K562 (cell line): ENCODE measurements at regions not wholly inside any gene's neighbourhood (a gene's known extent, or its start where the extent isn't known, plus 50 kb on each side); places are given as distances from the start of the nearest gene placed in this dataset.

ENCODE experiments used
- ATAC-seq: fragments of 200-7000 bp; cut with Tn5 transposase; 3 replicates; pipeline ENCODE4 v1.9.1; 2020; ENCODE audit warnings: moderate library complexity
- BruUV-seq: library from RNA; stranded (reverse); fragments of 400-500 nt; replicated peaks from 2 replicates; lab custom pipeline; 2021; lab: Mats Ljungman, UMichigan
- CTCF ChIA-PET: fragments of 300-600 bp; formaldehyde crosslinking; extraction: SDS; loops from one replicate; lab custom pipeline; 2021; ENCODE audit warnings: low intra/inter-chr PET ratio; lab: Yijun Ruan, JAX
- POLR2A ChIA-PET: fragments of 300-600, 350-650 bp; sonication (Branson Sonifier 250); formaldehyde crosslinking; extraction: SDS; loops from one replicate; lab custom pipeline; 2021; ENCODE audit warnings: antibody characterized with exemption, inconsistent platforms; lab: Yijun Ruan, JAX
- DNase-seq, 4 experiments: peaks; one replicate each; pipeline versions ENCODE4 v3.0.0 to v3.0.0-alpha.2; 2011 to 2018; ENCODE audit warnings: low spot score in 3 of 4, mixed read lengths in 3 of 4; ENCODE audit errors: extremely low read depth in 1 of 4
- FAIRE-seq: peaks from 2 replicates; lab custom pipeline; 2011; peaks lifted over from hg19 to GRCh38; lab: Jason Lieb, UNC
- H2AFZ ChIP-seq: 2 replicates; pipeline ENCODE4 v1.6.0; 2011; ENCODE audit warnings: low read depth, low read length, control low read depth, inconsistent platforms
- H3K27ac ChIP-seq: fragments of 200-600 bp; 3 replicates; pipeline ENCODE4 v1.8.0; 2011; ENCODE audit warnings: low read depth, mild to moderate bottlenecking, control low read depth, inconsistent platforms, low read length, moderate library complexity, mixed read lengths; ENCODE audit errors: extremely low read depth
- H3K27me3 ChIP-seq, 2 experiments: fragments of 300-600 bp in 1 of 2; 2 replicates in 1 of 2; 3 replicates in 1 of 2; pipeline versions ENCODE4 v1.6.0 to v1.8.0; 2011; ENCODE audit warnings: inconsistent platforms in 2 of 2, low read length in 2 of 2, mild to moderate bottlenecking in 1 of 2, mixed read lengths in 1 of 2, moderate library complexity in 1 of 2; ENCODE audit not compliant: control insufficient read depth in 2 of 2, insufficient read depth in 2 of 2
- H3K36me3 ChIP-seq: fragments of 300-600 bp; 3 replicates; pipeline ENCODE4 v1.8.0; 2011; ENCODE audit warnings: mild to moderate bottlenecking, low read length, inconsistent platforms; ENCODE audit not compliant: control insufficient read depth, insufficient read depth
- H3K4me1 ChIP-seq, 2 experiments: fragments of 200-600 bp in 1 of 2; replicated peaks in 1 of 2; 2 replicates in 1 of 2; 3 replicates in 1 of 2; pipeline versions ENCODE4 v1.5.1 to v1.8.0; 2011; ENCODE audit warnings: inconsistent platforms in 2 of 2, low read length in 2 of 2, mild to moderate bottlenecking in 1 of 2, mixed read lengths in 1 of 2, moderate library complexity in 1 of 2; ENCODE audit not compliant: control insufficient read depth in 2 of 2, insufficient read depth in 2 of 2
- H3K4me2 ChIP-seq: 2 replicates; pipeline ENCODE4 v1.6.1; 2011; ENCODE audit warnings: low read length, control low read depth, inconsistent platforms, mixed read lengths; ENCODE audit not compliant: insufficient read depth
- H3K4me3 ChIP-seq: fragments of 200-600 bp; sonication (generic), shearing (Covaris generic); 2 replicates; pipeline ENCODE4 v1.5.1; 2016; ENCODE audit warnings: control low read depth, inconsistent platforms
- H3K79me2 ChIP-seq: fragments of 200-600 bp; 3 replicates; pipeline ENCODE4 v1.8.0; 2011; ENCODE audit warnings: low read length, inconsistent platforms; ENCODE audit not compliant: control insufficient read depth, insufficient read depth
- H3K9ac ChIP-seq, 2 experiments: 2 replicates each; pipeline versions ENCODE4 v1.6.0 to v1.6.1; 2011; ENCODE audit warnings: low read depth in 2 of 2, low read length in 2 of 2, control low read depth in 1 of 2, inconsistent platforms in 1 of 2, mild to moderate bottlenecking in 1 of 2, mixed read lengths in 1 of 2; ENCODE audit not compliant: insufficient read depth in 1 of 2
- H3K9me1 ChIP-seq: one replicate; pipeline ENCODE4 v1.6.0; 2011; ENCODE audit warnings: inconsistent platforms, mild to moderate bottlenecking, low read length, moderate library complexity; ENCODE audit not compliant: control insufficient read depth, insufficient read depth
- H3K9me3 ChIP-seq: replicated peaks from 2 replicates; pipeline ENCODE4 v1.5.1; 2011; ENCODE audit warnings: low read depth, low read length, inconsistent platforms; ENCODE audit not compliant: control insufficient read depth, insufficient read depth
- H4K20me1 ChIP-seq: replicated peaks from 2 replicates; pipeline ENCODE4 v1.6.1; 2011; ENCODE audit warnings: low read length, inconsistent platforms, mixed read lengths; ENCODE audit not compliant: control insufficient read depth, insufficient read depth
- KHSRP ChIP-seq: fragments of 450-650 bp; IDR thresholded peaks from 2 replicates; pipeline ENCODE4 v1.6.1; 2017
- MAFG ChIP-seq: fragments of 450-650 bp; conservative IDR thresholded peaks from 2 replicates; pipeline ENCODE4 v1.6.1; 2016; ENCODE audit warnings: missing genetic modification characterization, missing compliant biosample characterization
- NFE2L1 ChIP-seq: fragments of 450-650 bp; IDR thresholded peaks from 2 replicates; pipeline ENCODE4 v1.6.1; 2016; ENCODE audit warnings: missing genetic modification characterization, low read depth, mild to moderate bottlenecking, missing compliant biosample characterization, moderate library complexity, borderline replicate concordance
- PKNOX1 ChIP-seq: fragments of 450-650 bp; IDR thresholded peaks from 2 replicates; pipeline ENCODE4 v1.6.1; 2016
- STAT6 ChIP-seq: sonication (generic); formaldehyde crosslinking; IDR thresholded peaks from 2 replicates; pipeline ENCODE4 v1.8.1; 2023; ENCODE audit warnings: mild to moderate bottlenecking, missing genetic modification reagents
- ZNF75A ChIP-seq: fragments of 450-650 bp; formaldehyde crosslinking; IDR thresholded peaks from 2 replicates; pipeline ENCODE4 v1.4.0; 2020; ENCODE audit warnings: mild to moderate bottlenecking
- WGBS: fragments of 100-300 bp; shearing (Covaris generic); methylation state at CpG from one replicate; pipeline ENCODE4 v1.1.6; 2016; ENCODE audit warnings: low coverage, mixed read lengths; ENCODE audit not compliant: insufficient coverage; ENCODE audit errors: missing lambda C conversion rate; 5-methylcytosine and 5-hydroxymethylcytosine counted together
- in situ Hi-C: fragments of 300-500 bp; cut with MboI; formaldehyde crosslinking; loops from 4 replicates; pipeline ENCODE4 v1.15.0; 2018; ENCODE audit warnings: inconsistent platforms, mixed read lengths
- intact Hi-C: fragments of 100-400 bp; cut with micrococcal nuclease; formaldehyde crosslinking; loops from 2 replicates; pipeline ENCODE4 v1.14.2; 2022

- Histone ChIP-seq H3K36me3 (no peaks in the 10 kb centered on the region), H3K27me3 (peaks cover 0 to 17% of the 10 kb centered on the region in 2 experiments; a peak in 2 of 5 replicates), H3K4me3 (no peak overlapping the region), H2AFZ (no peak overlapping the region), H3K9me3 (no peaks in the 10 kb centered on the region), H3K4me2 (no peak overlapping the region), H3K79me2 (no peaks in the 10 kb centered on the region), H3K4me1 (no peaks in the 10 kb centered on the region), H3K27ac (no peak overlapping the region), H4K20me1 (no peaks in the 10 kb centered on the region), H3K9ac (no peak overlapping the region), H3K9me1 (no peaks in the 10 kb centered on the region)
- 0 out of 2 replicates have a peak, but pooled peaks have one; percentile 4 for TF ChIP-seq NFE2L1 (tag)
- no peak for TF ChIP-seq STAT6 (CRISPR knock-in tag)
- no peak for TF ChIP-seq ZNF75A (CRISPR knock-in tag)
- TF ChIP-seq PKNOX1: peak; percentile 28; the same call in 1 of the 2 replicates
- peak; percentile 37; the same call in 1 of the 2 replicates for TF ChIP-seq MAFG (tag)
- no peak for TF ChIP-seq KHSRP
- FAIRE-seq: no peak
- intact Hi-C loops: no loop called here
- no peak for ATAC-seq
- in situ Hi-C loops: no loop called here
- no peak for DNase-seq
- no TSS peak for BruUV-seq
- ChIA-PET POLR2A (no interaction called here), CTCF (no interaction called here)
- 0% methylated on average over 4 of the region's 4 CpGs for WGBS
Measured at GRCh38 chr2:217742276-217742675, 260.5 kb downstream of the TNS1 start.
